ENCODE measurements at regions not wholly inside any gene's neighbourhood (a gene's known extent, or its start where the extent isn't known, plus 50 kb on each side); places are given as distances from the start of the nearest gene placed in this dataset.

DNA sequence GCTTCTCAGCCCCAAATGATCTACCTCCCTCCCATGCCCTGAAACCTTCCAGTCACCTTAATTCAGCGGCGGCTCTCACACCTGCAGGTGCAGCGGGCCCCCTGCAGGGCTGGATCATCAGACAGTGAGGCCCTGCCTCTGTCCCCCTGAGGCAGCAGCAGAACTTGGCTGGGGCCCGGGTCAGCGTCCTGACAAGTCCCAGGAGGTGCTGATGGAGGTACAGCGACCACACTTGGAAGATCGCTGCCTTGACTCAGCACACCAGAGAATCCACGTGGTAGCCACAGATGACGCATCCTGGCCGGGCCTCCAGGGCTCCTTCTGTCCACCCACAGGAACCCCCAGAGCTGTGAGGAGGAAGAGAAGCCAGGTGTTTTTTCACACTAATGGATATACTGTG is 116.4 kb upstream of the THBS2 start:
- H3K27ac ChIP-seq (ENCODE audit: insufficient read depth, low read depth, low read length), result no peak overlapping the region
- no peak for DNase-seq (ENCODE audit: low read depth, low spot score)
- H3K36me3 ChIP-seq (ENCODE audit: control insufficient read depth in 2 of 2, extremely low read depth in 1 of 2, insufficient read depth in 2 of 2, low read length in 2 of 2), result no peaks in the 10 kb centered on the region
- CTCF ChIA-PET, result no interaction called here
- H2AFZ ChIP-seq (ENCODE audit: low read depth, low read length), result no peak overlapping the region
- H3K4me3 ChIP-seq (replicated peaks in 1 of 3; ENCODE audit: insufficient read depth in 1 of 3, low read depth in 1 of 3, low read length in 3 of 3), result no peak overlapping the region
- no peaks in the 10 kb centered on the region for H3K9me1 ChIP-seq (replicated peaks; ENCODE audit: control insufficient read depth, extremely low read depth, insufficient read depth, low read length)
- H3K4me2 ChIP-seq (ENCODE audit: insufficient read depth, low read length), result no peak overlapping the region
- no peaks in the 10 kb centered on the region for H3K9me3 ChIP-seq (replicated peaks; ENCODE audit: control insufficient read depth, insufficient read depth, low read length)
- no peak overlapping the region for H3K9ac ChIP-seq (replicated peaks; ENCODE audit: extremely low read depth, insufficient read depth, low read length)
- POLR2A ChIA-PET, result no interaction called here
- H4K20me1 ChIP-seq (replicated peaks; ENCODE audit: control insufficient read depth, extremely low read depth, insufficient read depth, low read length), result no peaks in the 10 kb centered on the region
- TF ChIP-seq POLR2AphosphoS5 (IDR thresholded peaks at IDR 0.05; ENCODE audit: insufficient read depth, low read depth, low read length), result no peak
- TF ChIP-seq MYC (IDR thresholded peaks at IDR 0.05; ENCODE audit: low read depth, low read length), result no peak
- no peaks in the 10 kb centered on the region for H3K27me3 ChIP-seq (ENCODE audit: control insufficient read depth in 2 of 2, insufficient read depth in 2 of 2, low read length in 2 of 2)
- no peak for FAIRE-seq
- no peaks in the 10 kb centered on the region for H3K79me2 ChIP-seq (ENCODE audit: control insufficient read depth, insufficient read depth, low read length)
- BruUV-seq (replicated peaks), result no TSS peak
- dilution Hi-C loops (cut with MboI; ENCODE audit: extremely low pct_ligation_motif_present, low sequenced_read_pairs), result no loop called here
- H3K4me1 ChIP-seq (ENCODE audit: control insufficient read depth, extremely low read depth, insufficient read depth, low read length), result no peaks in the 10 kb centered on the region
- intact Hi-C loops (cut with micrococcal nuclease), result no loop called here

- ChIA-PET CTCF (no interaction called here), POLR2A (no interaction called here)
- no peak overlapping the region for H2AFZ ChIP-seq (ENCODE audit: low read depth, low read length)
- FAIRE-seq, result no peak
- no peaks in the 10 kb centered on the region for H3K79me2 ChIP-seq (ENCODE audit: control insufficient read depth, insufficient read depth, low read length)
- intact Hi-C loops (cut with micrococcal nuclease) (no loop called here), dilution Hi-C loops (cut with MboI; ENCODE audit: extremely low pct_ligation_motif_present, low sequenced_read_pairs) (no loop called here)
- H3K4me3 ChIP-seq (replicated peaks in 1 of 3; ENCODE audit: insufficient read depth in 1 of 3, low read depth in 1 of 3, low read length in 3 of 3), result no peak overlapping the region
- no peaks in the 10 kb centered on the region for H3K9me1 ChIP-seq (replicated peaks; ENCODE audit: control insufficient read depth, extremely low read depth, insufficient read depth, low read length)
- BruUV-seq (replicated peaks), result no TSS peak
- no peak overlapping the region for H3K4me2 ChIP-seq (ENCODE audit: insufficient read depth, low read length)
- H3K36me3 ChIP-seq (ENCODE audit: control insufficient read depth in 2 of 2, extremely low read depth in 1 of 2, insufficient read depth in 2 of 2, low read length in 2 of 2), result no peaks in the 10 kb centered on the region
- peaks cover 2% of the 10 kb centered on the region for H3K9me3 ChIP-seq (replicated peaks; ENCODE audit: control insufficient read depth, insufficient read depth, low read length)
- TF ChIP-seq GATA2 (IDR thresholded peaks at IDR 0.05; ENCODE audit: insufficient read depth, insufficient read length, low read depth, low read length) (no peak), CTCF (IDR thresholded peaks at IDR 0.05; ENCODE audit: extremely low read depth in 1 of 2, insufficient read depth in 1 of 2, low read depth in 1 of 2, low read length in 2 of 2) (no peak), POLR2AphosphoS5 (IDR thresholded peaks at IDR 0.05; ENCODE audit: insufficient read depth, low read depth, low read length) (no peak), MYC (IDR thresholded peaks at IDR 0.05; ENCODE audit: low read depth, low read length) (no peak), MAX (IDR thresholded peaks at IDR 0.05; ENCODE audit: insufficient read depth, insufficient read length) (no peak)
- no peaks in the 10 kb centered on the region for H3K4me1 ChIP-seq (ENCODE audit: control insufficient read depth, extremely low read depth, insufficient read depth, low read length)
- no peak for DNase-seq (ENCODE audit: low read depth, low spot score)
- H4K20me1 ChIP-seq (replicated peaks; ENCODE audit: control insufficient read depth, extremely low read depth, insufficient read depth, low read length), result no peaks in the 10 kb centered on the region
- H3K9ac ChIP-seq (replicated peaks; ENCODE audit: extremely low read depth, insufficient read depth, low read length), result no peak overlapping the region
- H3K27me3 ChIP-seq (ENCODE audit: control insufficient read depth in 2 of 2, insufficient read depth in 2 of 2, low read length in 2 of 2), result no peaks in the 10 kb centered on the region
- no peak overlapping the region for H3K27ac ChIP-seq (ENCODE audit: insufficient read depth, low read depth, low read length)
Measured at GRCh38 chr6:169368200-169368599, 114.6 kb upstream of the THBS2 start.

All from endothelial cell of umbilical vein (primary cell).